SK-N-SH (cell line): ENCODE measurements at regions not wholly inside any gene's neighbourhood (a gene's known extent, or its start where the extent isn't known, plus 50 kb on each side); places are given as distances from the start of the nearest gene placed in this dataset.

Experiments used
- GATA2 ChIP-seq: sonication (generic); formaldehyde crosslinking; IDR thresholded peaks from 2 replicates; pipeline ENCODE4 v1.5.0; 2020; ENCODE audit warnings: mild to moderate bottlenecking, missing genetic modification reagents
- MXI1 ChIP-seq: IDR thresholded peaks from 2 replicates; pipeline ENCODE4 v1.6.1; 2012; ENCODE audit warnings: mild to moderate bottlenecking, low read depth, low read length, improper control_type of control experiment
- POLR2AphosphoS5 ChIP-seq: IDR thresholded peaks from 2 replicates; pipeline ENCODE4 v1.6.1; 2012; ENCODE audit warnings: low read depth, low read length
- RFX5 ChIP-seq: IDR thresholded peaks from 2 replicates; pipeline ENCODE4 v1.6.1; 2012; ENCODE audit warnings: mild to moderate bottlenecking, improper control_type of control experiment, low read length
- TCF12 ChIP-seq: IDR thresholded peaks from 2 replicates; pipeline ENCODE4 v1.4.0; 2012
- TEAD4 ChIP-seq: IDR thresholded peaks from 2 replicates; pipeline ENCODE4 v1.4.0; 2012; ENCODE audit warnings: mild to moderate bottlenecking, borderline replicate concordance; ENCODE audit not compliant: insufficient read depth
- YY1 ChIP-seq: IDR thresholded peaks from 2 replicates; pipeline ENCODE4 v1.4.0; 2012; ENCODE audit warnings: low read depth, mild to moderate bottlenecking
- TF ChIP-seq, protein P1 (sequence below): fragments of 200-600 bp; sonication (generic); IDR thresholded peaks from 2 replicates; pipeline ENCODE4 v1.6.1; 2017; ENCODE audit warnings: antibody characterized with exemption, mild to moderate bottlenecking, moderate library complexity
- TF ChIP-seq, protein P2 (sequence below): IDR thresholded peaks from 2 replicates; pipeline ENCODE4 v1.4.0; 2012; ENCODE audit warnings: low read depth, borderline replicate concordance

DNA sequence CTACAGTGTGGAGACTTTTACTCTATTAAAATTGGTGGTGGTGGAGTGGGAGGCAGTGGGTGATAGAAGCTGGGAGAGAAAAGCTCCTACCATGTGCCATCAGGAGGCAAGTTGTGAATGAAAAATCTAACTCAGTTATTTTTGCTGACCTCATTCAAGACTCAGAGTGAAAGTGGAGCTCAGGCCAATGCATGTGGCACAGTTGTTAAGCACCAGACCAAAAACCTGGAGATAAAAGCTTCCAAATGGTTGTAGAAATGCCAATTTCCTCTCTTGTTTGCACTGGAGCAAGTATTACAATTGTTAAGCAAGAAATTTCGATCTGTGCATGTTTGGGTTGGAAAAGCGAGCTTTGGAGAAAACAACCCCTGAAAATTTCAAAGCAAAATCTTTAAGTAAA, 81.5 kb upstream of the PRICKLE2 start:
- TF ChIP-seq, protein P1, sequence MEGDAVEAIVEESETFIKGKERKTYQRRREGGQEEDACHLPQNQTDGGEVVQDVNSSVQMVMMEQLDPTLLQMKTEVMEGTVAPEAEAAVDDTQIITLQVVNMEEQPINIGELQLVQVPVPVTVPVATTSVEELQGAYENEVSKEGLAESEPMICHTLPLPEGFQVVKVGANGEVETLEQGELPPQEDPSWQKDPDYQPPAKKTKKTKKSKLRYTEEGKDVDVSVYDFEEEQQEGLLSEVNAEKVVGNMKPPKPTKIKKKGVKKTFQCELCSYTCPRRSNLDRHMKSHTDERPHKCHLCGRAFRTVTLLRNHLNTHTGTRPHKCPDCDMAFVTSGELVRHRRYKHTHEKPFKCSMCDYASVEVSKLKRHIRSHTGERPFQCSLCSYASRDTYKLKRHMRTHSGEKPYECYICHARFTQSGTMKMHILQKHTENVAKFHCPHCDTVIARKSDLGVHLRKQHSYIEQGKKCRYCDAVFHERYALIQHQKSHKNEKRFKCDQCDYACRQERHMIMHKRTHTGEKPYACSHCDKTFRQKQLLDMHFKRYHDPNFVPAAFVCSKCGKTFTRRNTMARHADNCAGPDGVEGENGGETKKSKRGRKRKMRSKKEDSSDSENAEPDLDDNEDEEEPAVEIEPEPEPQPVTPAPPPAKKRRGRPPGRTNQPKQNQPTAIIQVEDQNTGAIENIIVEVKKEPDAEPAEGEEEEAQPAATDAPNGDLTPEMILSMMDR = no peak
- TF ChIP-seq MXI1 (no peak), YY1 (no peak), POLR2AphosphoS5 (no peak), GATA2 (CRISPR knock-in tag) (no peak), RFX5 (no peak), TEAD4 (no peak), TCF12 (no peak)
- TF ChIP-seq, protein P2, sequence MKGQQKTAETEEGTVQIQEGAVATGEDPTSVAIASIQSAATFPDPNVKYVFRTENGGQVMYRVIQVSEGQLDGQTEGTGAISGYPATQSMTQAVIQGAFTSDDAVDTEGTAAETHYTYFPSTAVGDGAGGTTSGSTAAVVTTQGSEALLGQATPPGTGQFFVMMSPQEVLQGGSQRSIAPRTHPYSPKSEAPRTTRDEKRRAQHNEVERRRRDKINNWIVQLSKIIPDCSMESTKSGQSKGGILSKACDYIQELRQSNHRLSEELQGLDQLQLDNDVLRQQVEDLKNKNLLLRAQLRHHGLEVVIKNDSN = no peak
